B cell (primary cell): ENCODE measurements at regions not wholly inside any gene's neighbourhood (a gene's known extent, or its start where the extent isn't known, plus 50 kb on each side); places are given as distances from the start of the nearest gene placed in this dataset.

Experiments
- ATAC-seq: fragments of 200-7000 bp; cut with Tn5 transposase; one replicate; pipeline ENCODE4 v1.10.0; 2021; ENCODE audit warnings: low read depth, mild to moderate bottlenecking, moderate number of reproducible peaks, moderate library complexity
- CTCF ChIA-PET: fragments of 350-600 bp; sonication (Branson Sonifier 250); formaldehyde crosslinking; loops from one replicate; lab custom pipeline; 2021; ENCODE audit warnings: antibody characterized with exemption, inconsistent platforms; lab: Charles Lee
- POLR2A ChIA-PET: fragments of 350-600 bp; sonication (Branson Sonifier 250); formaldehyde crosslinking; loops from one replicate; lab custom pipeline; 2021; ENCODE audit warnings: antibody characterized with exemption; lab: Charles Lee
- DNase-seq: peaks from one replicate; pipeline ENCODE4 v3.0.0; 2013
- H2AFZ ChIP-seq: 2 replicates; pipeline ENCODE4 v1.6.1; 2012; ENCODE audit warnings: mild to moderate bottlenecking, low read depth, low read length; ENCODE audit not compliant: insufficient read depth, poor library complexity, severe bottlenecking
- H3K27ac ChIP-seq, 2 donors: 1 replicate in 1 of 2; 2 replicates in 1 of 2; pipeline ENCODE4 v1.5.1; 2012 to 2013; ENCODE audit warnings: low read length in 2 of 2, mild to moderate bottlenecking in 2 of 2, moderate library complexity in 1 of 2
- H3K27me3 ChIP-seq, 4 experiments: fragments of 200-600 bp in 1 of 4; sonication (generic) in 1 of 4; replicated peaks in 1 of 4; 1 replicate in 2 of 4; 2 replicates in 2 of 4; pipeline versions ENCODE4 v1.6.1 to v1.7.0; 2013 to 2016; ENCODE audit warnings: low read length in 3 of 4, mild to moderate bottlenecking in 2 of 4, mixed read lengths in 1 of 4, moderate library complexity in 1 of 4; ENCODE audit not compliant: insufficient read depth in 4 of 4, control insufficient read depth in 3 of 4; ENCODE audit errors: control extremely low read depth in 1 of 4
- H3K36me3 ChIP-seq, 2 experiments: replicated peaks in 1 of 2; 1 replicate in 1 of 2; 2 replicates in 1 of 2; pipeline versions ENCODE4 v1.6.1 to v1.7.1; 2013; ENCODE audit warnings: low read length in 1 of 2; ENCODE audit not compliant: insufficient read depth in 2 of 2, control insufficient read depth in 1 of 2; ENCODE audit errors: control extremely low read depth in 1 of 2, extremely low read depth in 1 of 2
- H3K4me1 ChIP-seq, 2 donors: fragments of 200-600 bp in 1 of 2; sonication (generic) in 1 of 2; 1 replicate in 1 of 2; 2 replicates in 1 of 2; pipeline versions ENCODE4 v1.5.1 to v1.6.1; 2013 to 2017; ENCODE audit warnings: low read length in 2 of 2; ENCODE audit not compliant: control insufficient read depth in 2 of 2, insufficient read depth in 2 of 2
- H3K4me2 ChIP-seq: replicated peaks from 2 replicates; pipeline ENCODE3; 2012; ENCODE audit warnings: mild to moderate bottlenecking, low read depth, low read length; ENCODE audit not compliant: poor library complexity, severe bottlenecking
- H3K4me3 ChIP-seq, 5 experiments: fragments of 200-600 bp in 1 of 5; sonication (generic) in 1 of 5; 1 replicate in 3 of 5; 2 replicates in 2 of 5; pipeline versions ENCODE4 v1.5.1 to v1.7.0; 2011 to 2016; ENCODE audit warnings: low read length in 4 of 5, mild to moderate bottlenecking in 4 of 5, low read depth in 2 of 5, control low read depth in 1 of 5, moderate library complexity in 1 of 5; ENCODE audit not compliant: insufficient read depth in 1 of 5; ENCODE audit errors: control extremely low read depth in 1 of 5, extremely low read depth in 1 of 5
- H3K79me2 ChIP-seq: fragments of 200-600 bp; sonication (generic); one replicate; pipeline ENCODE4 v1.6.0; 2016; ENCODE audit warnings: low read length; ENCODE audit not compliant: control insufficient read depth, insufficient read depth
- H3K9ac ChIP-seq: fragments of 200-600 bp; sonication (generic); 2 replicates; pipeline ENCODE4 v1.6.1; 2017; ENCODE audit warnings: mild to moderate bottlenecking, low read length, moderate library complexity
- H3K9me3 ChIP-seq, 3 donors: one replicate each; pipeline versions ENCODE4 v1.6.1 to v1.7.1; 2013; ENCODE audit warnings: low read length in 2 of 3; ENCODE audit not compliant: control insufficient read depth in 2 of 3, insufficient read depth in 1 of 3; ENCODE audit errors: control extremely low read depth in 1 of 3
- H4K20me1 ChIP-seq: 2 replicates; pipeline ENCODE4 v1.6.0; 2012; ENCODE audit warnings: mild to moderate bottlenecking, low read length; ENCODE audit not compliant: insufficient read depth, control insufficient read depth, poor library complexity, severe bottlenecking
- H3K27ac Mint-ChIP-seq: one replicate; pipeline ENCODE4 v1.8.0; 2021; ENCODE audit warnings: mixed read lengths
- H3K27me3 Mint-ChIP-seq: one replicate; pipeline ENCODE4 v1.8.0; 2021; ENCODE audit warnings: mixed read lengths
- H3K4me1 Mint-ChIP-seq: one replicate; pipeline ENCODE4 v1.8.0; 2021; ENCODE audit warnings: mixed read lengths
- H3K4me3 Mint-ChIP-seq: one replicate; pipeline ENCODE4 v1.8.0; 2021; ENCODE audit warnings: mixed read lengths
- H3K9me3 Mint-ChIP-seq: one replicate; pipeline ENCODE4 v1.8.0; 2022; ENCODE audit warnings: mixed read lengths; ENCODE audit not compliant: insufficient read depth
- CTCF ChIP-seq: fragments of 200-600 bp; IDR thresholded peaks from one replicate; pipeline ENCODE4 v1.8.0; 2022; ENCODE audit warnings: antibody characterized with exemption, mild to moderate bottlenecking
- EZH2 ChIP-seq: IDR thresholded peaks from 2 replicates; pipeline ENCODE4 v1.6.1; 2012; ENCODE audit warnings: borderline replicate concordance, low read depth, mild to moderate bottlenecking, moderate library complexity, low read length; ENCODE audit not compliant: insufficient read depth, poor library complexity, severe bottlenecking
- WGBS: methylation state at CpG from one replicate; pipeline ENCODE4 v1.1.5; 2013; ENCODE audit warnings: missing lambda C conversion rate; ENCODE audit not compliant: insufficient coverage; 5-methylcytosine and 5-hydroxymethylcytosine counted together
- intact Hi-C: fragments of 100-400 bp; cut with micrococcal nuclease; formaldehyde crosslinking; loops from one replicate; pipeline ENCODE4 v1.10.0; 2022

GRCh38 chr15:61755467-61755866 lies 304.8 kb downstream of the VPS13C start:
- TF ChIP-seq EZH2 (no peak), CTCF (no peak)
- Mint-ChIP-seq H3K27ac (no peak overlapping the region), H3K4me1 (no peaks in the 10 kb centered on the region), H3K4me3 (no peak overlapping the region), H3K9me3 (no peaks in the 10 kb centered on the region), H3K27me3 (peaks cover 17% of the 10 kb centered on the region)
- no peak for ATAC-seq
- Histone ChIP-seq H3K4me3 (no peak overlapping the region), H3K27me3 (no peaks in the 10 kb centered on the region), H3K4me1 (no peaks in the 10 kb centered on the region), H2AFZ (no peak overlapping the region), H3K79me2 (no peaks in the 10 kb centered on the region), H3K9ac (no peak overlapping the region), H3K27ac (no peak overlapping the region), H4K20me1 (no peaks in the 10 kb centered on the region), H3K36me3 (no peaks in the 10 kb centered on the region), H3K4me2 (no peak overlapping the region), H3K9me3 (no peaks in the 10 kb centered on the region)
- POLR2A ChIA-PET: no interaction called here
- 100% methylated on average over 1 of the region's 2 CpGs for WGBS
- intact Hi-C loops: no loop called here
- CTCF ChIA-PET: no interaction called here
- no peak for DNase-seq

- no peak for DNase-seq
- H3K27ac Mint-ChIP-seq: no peak overlapping the region
- intact Hi-C loops: no loop called here
- H3K9me3 Mint-ChIP-seq: no peaks in the 10 kb centered on the region
- CTCF ChIA-PET: no interaction called here
- Histone ChIP-seq H3K9ac (no peak overlapping the region), H3K4me2 (no peak overlapping the region), H3K79me2 (no peaks in the 10 kb centered on the region), H3K27ac (no peak overlapping the region), H3K9me3 (no peaks in the 10 kb centered on the region), H4K20me1 (no peaks in the 10 kb centered on the region), H3K4me3 (no peak overlapping the region), H2AFZ (no peak overlapping the region), H3K27me3 (no peaks in the 10 kb centered on the region), H3K4me1 (no peaks in the 10 kb centered on the region), H3K36me3 (no peaks in the 10 kb centered on the region)
- no peak for ATAC-seq
- WGBS: 88% methylated on average over 3 of the region's 6 CpGs
- H3K4me1 Mint-ChIP-seq: no peaks in the 10 kb centered on the region
- POLR2A ChIA-PET: no interaction called here
- no peak overlapping the region for H3K4me3 Mint-ChIP-seq
- peaks cover 10% of the 10 kb centered on the region for H3K27me3 Mint-ChIP-seq
- no peak for TF ChIP-seq CTCF
- no peak for TF ChIP-seq EZH2
These were observed 307.1 kb downstream of the VPS13C start for GRCh38 chr15:61753018-61753710.
